ENCODE measurements at regions not wholly inside any gene's neighbourhood (a gene's known extent, or its start where the extent isn't known, plus 50 kb on each side); places are given as distances from the start of the nearest gene placed in this dataset.

DNA sequence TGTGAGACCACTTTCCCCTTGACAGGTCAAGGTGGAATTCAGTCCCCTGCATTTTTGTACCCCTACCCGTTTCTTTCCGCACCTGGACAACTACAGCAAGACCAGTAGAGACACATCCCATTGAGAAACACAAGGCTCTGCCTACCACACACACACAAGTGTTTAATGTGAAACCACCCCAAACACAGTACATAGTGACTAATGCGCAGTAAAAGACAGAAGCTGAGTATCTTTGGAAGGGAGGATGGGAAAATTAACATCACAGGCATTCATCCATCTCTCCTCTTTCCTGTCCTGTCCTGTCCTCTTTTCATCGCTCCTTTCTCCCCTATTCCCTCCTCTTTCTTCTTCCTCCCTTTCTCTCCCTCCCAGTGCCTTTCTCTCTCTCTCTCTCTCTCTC lies 64.8 kb downstream of the SCN11A start:
- TF ChIP-seq POLR2AphosphoS5 (IDR thresholded peaks at IDR 0.05; ENCODE audit: low read depth, low read length) (no peak), TCF7L2 (IDR thresholded peaks at IDR 0.05; ENCODE audit: low read depth, low read length) (no peak), REST (IDR thresholded peaks at IDR 0.05; ENCODE audit: insufficient read depth in 1 of 2, low read depth in 2 of 2, low read length in 1 of 2) (no peak)
- TF ChIP-seq, protein P1, sequence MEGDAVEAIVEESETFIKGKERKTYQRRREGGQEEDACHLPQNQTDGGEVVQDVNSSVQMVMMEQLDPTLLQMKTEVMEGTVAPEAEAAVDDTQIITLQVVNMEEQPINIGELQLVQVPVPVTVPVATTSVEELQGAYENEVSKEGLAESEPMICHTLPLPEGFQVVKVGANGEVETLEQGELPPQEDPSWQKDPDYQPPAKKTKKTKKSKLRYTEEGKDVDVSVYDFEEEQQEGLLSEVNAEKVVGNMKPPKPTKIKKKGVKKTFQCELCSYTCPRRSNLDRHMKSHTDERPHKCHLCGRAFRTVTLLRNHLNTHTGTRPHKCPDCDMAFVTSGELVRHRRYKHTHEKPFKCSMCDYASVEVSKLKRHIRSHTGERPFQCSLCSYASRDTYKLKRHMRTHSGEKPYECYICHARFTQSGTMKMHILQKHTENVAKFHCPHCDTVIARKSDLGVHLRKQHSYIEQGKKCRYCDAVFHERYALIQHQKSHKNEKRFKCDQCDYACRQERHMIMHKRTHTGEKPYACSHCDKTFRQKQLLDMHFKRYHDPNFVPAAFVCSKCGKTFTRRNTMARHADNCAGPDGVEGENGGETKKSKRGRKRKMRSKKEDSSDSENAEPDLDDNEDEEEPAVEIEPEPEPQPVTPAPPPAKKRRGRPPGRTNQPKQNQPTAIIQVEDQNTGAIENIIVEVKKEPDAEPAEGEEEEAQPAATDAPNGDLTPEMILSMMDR (IDR thresholded peaks at IDR 0.05), result no peak
